ENCODE measurements at regions not wholly inside any gene's neighbourhood (a gene's known extent, or its start where the extent isn't known, plus 50 kb on each side); places are given as distances from the start of the nearest gene placed in this dataset.

GRCh38 chr20:7829776-7830175, 110.5 kb downstream of the HAO1 start:
- TF ChIP-seq EZH2 (IDR thresholded peaks at IDR 0.05; ENCODE audit: low read depth, unreplicated experiment): no peak
- no peak for TF ChIP-seq CREB1 (CRISPR knock-in tag; IDR thresholded peaks at IDR 0.05; ENCODE audit: low read depth)
- TF ChIP-seq CTCF (conservative IDR thresholded peaks at IDR 0.05; ENCODE audit: low read depth in 2 of 2): no peak
- TF ChIP-seq POLR2AphosphoS5 (IDR thresholded peaks at IDR 0.05; ENCODE audit: low read depth): no peak
- no peak for TF ChIP-seq ZNF462 (CRISPR knock-in tag; IDR thresholded peaks at IDR 0.05)
- TF ChIP-seq STAT1 (IDR thresholded peaks at IDR 0.05; ENCODE audit: unreplicated experiment): no peak
- TF ChIP-seq EZH2phosphoT487 (IDR thresholded peaks at IDR 0.05; ENCODE audit: unreplicated experiment): no peak
- TF ChIP-seq JUNB (IDR thresholded peaks at IDR 0.05; ENCODE audit: unreplicated experiment): no peak
- TF ChIP-seq ETS1 (IDR thresholded peaks at IDR 0.05): no peak
- TF ChIP-seq REST (IDR thresholded peaks at IDR 0.05; ENCODE audit: unreplicated experiment): no peak
- no peak for TF ChIP-seq ZNF331 (CRISPR knock-in tag; IDR thresholded peaks at IDR 0.05; ENCODE audit: low read depth)
- TF ChIP-seq NANOG (IDR thresholded peaks at IDR 0.05; ENCODE audit: borderline replicate concordance): no peak

Data from GM23338 (cell line).